ENCODE measurements at regions not wholly inside any gene's neighbourhood (a gene's known extent, or its start where the extent isn't known, plus 50 kb on each side); places are given as distances from the start of the nearest gene placed in this dataset.

DNA sequence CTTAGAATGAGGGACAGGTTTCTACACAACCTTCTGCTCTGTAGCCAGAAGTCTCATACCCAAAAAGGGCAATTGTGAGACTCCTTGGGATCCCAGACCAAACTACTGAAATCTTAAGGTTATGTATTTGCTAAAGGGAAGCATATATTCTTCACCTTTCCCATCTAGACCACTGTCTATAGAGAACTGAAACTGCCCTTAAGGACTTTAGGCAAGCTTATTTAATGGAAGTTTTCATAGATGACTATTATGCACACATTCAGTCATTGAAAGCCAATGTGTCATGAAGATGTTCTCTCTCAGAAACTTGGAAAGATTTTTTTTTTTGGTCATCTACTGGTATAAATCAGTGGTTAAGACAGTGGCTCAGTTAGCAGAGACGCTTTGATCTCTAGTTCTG is 365.3 kb downstream of the MCTP2 start:
- no peak for TF ChIP-seq POLR2AphosphoS5 (IDR thresholded peaks at IDR 0.05; ENCODE audit: low read depth, low read length)
- TF ChIP-seq SMC3 (IDR thresholded peaks at IDR 0.05; ENCODE audit: low read depth, low read length): no peak
